ENCODE measurements at regions not wholly inside any gene's neighbourhood (a gene's known extent, or its start where the extent isn't known, plus 50 kb on each side); places are given as distances from the start of the nearest gene placed in this dataset.
"Not testable (repeated sequence)": the region's sequence is repeated elsewhere in the genome, so short reads cannot be mapped to it uniquely, and the experiment has no call there.

DNA sequence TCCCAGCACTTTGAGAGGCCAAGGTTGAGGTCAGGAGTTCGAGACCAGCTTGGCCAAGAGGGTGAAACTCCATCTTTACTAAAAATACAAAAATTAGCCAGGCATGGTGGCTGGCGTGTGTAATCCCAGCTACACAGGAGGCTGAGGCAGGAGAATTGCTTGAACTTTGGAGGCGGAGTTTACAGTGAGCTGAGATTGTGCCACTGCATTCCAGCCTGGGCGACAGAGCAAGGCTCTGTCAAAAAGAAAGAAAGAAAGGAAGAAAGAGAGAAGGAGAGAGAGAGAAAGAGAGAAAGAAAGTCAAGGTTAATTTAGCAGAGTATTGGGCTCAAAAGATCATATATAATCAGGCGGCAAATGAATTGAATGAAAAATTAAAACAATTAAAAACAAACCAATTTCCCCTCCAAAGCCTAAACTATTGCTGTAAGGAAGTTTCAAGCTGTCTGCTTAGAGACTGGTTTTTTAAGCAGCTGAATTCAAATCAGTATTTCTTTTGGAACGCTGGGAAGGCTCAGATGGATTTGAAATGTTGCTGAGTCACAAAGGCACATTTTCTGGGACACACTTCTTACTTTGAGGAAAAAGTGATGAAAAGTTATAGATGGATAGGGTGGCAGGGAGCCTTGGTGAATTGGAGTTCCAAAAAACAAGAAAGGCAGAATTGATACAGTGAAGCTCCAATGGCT is 81.3 kb upstream of the BHLHE40 start:
- intact Hi-C loops (cut with DNase I) = no loop called here
- no peak for DNase-seq
- peak; percentile 13 to 22 for ATAC-seq

- DNase-seq = no peak
- ATAC-seq = peak in 1 of 2 donors; percentile 8
- intact Hi-C loops (cut with DNase I) = no loop called here
Observed at GRCh38 chr3:4898454-4899313, 80.6 kb upstream of the BHLHE40 start.

GRCh38 chr3:4899710-4900109 is 79.5 kb upstream of the BHLHE40 start:
- intact Hi-C loops (cut with DNase I) = no loop called here
- ATAC-seq (no peak), DNase-seq (no peak)

GRCh38 chr3:4900298-4900697 is 78.9 kb upstream of the BHLHE40 start:
- DNase-seq (no peak), ATAC-seq (no peak)
- intact Hi-C loops (cut with DNase I) = no loop called here

DNA sequence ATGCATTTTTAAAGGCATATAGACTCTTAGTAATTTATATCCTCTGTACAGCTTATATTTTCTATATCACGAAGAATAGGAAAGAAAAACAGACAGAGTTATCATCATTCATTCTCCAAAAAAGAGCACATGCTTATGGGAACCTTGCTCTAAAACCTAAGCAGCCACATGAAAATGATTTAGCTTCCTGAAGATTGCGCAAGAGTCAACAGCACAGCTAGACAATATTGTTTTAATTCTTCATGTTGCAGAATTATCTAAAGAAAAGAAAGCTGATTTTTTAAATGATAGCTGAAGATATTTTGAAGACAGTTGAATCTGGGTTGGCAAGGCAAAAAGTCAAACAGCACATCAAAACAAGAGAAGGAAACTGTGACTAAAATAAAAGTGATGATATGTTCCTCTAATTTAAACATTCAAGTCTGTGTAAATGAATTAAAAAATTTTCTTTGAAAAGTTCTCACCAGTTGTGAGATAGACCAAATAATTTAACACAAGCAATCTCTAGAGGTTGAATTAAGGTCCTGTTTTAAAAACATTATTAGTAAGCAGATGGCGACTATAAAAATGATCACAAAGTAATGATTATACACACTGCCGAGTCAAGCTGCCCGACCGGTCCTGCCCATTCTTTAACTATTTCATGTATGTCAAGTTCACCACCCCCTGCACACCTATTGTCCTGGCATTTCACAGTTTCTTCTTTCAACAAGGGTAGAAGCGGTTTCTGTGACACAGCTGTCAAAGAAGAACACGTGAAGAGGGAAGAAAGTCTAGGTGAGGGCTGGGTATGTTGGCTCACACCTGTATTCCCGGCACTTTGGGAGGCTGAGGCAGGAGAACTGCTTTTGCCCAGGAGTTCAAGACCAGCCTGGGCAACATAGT is 74.2 kb upstream of the BHLHE40 start:
- intact Hi-C loops (cut with DNase I) = no loop called here
- no peak for ATAC-seq
- no peak for DNase-seq

GRCh38 chr3:4906107-4906621 is 73.1 kb upstream of the BHLHE40 start:
- no peak for DNase-seq
- intact Hi-C loops (cut with DNase I) = no loop called here
- ATAC-seq = no peak

DNA sequence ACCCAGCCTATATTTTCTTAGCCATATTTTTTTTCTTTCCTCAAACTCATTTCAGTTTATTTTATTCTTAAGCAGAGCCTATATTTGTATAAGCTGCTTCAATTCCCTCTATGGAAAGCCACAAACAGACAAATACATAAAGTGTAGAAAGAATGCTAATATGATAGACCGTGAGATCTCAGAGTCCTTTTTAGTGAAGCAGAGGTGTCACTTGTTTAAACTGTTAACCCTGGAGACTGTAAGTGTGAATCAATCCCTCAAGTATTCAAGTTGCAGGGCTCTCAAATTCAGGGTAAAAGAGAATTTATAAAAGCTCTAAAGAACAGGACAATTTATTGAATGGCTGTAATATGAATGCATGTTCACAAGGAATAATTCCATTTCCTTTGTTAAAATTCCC is 72.2 kb upstream of the BHLHE40 start:
- DNase-seq (no peak), ATAC-seq (no peak)
- intact Hi-C loops (cut with DNase I) = no loop called here

DNA sequence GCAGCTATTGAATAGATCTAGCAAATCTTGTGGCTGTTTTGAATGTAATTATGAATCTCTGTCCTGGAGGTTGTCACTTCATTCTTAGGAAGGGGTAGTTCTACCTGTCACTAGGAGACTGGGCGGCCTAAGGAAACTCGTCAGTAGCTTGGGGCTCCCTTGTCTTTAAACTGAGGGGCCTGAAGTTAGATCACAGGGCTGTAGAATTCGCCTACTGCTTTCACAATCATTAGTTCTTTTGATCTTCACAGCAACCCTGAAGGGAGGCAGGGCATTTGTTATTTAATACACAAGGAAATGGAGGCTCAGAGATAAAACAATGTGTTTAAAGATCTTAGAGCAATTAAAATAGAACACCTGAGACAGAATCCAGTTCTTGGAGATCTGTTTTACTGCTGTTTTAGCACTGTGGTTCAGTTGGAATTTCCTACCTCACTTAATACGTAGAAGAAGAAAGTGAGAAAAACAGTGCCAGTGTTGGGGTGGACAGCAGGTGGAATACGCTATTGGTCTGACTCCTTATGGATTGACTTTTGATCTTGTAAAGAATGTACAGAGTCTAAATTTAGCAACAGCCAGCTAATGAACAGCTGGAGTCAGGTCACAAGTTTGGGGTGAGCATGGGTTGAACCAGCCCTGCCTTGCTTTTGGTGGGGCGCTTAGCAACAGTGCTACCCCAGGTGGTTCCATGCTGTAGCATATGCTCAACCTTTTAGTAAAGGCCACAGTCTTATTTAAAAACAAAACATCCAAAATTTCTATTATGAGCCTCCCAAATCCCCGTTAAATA is 71.4 kb upstream of the BHLHE40 start:
- DNase-seq (no peak), ATAC-seq (no peak)
- intact Hi-C loops (cut with DNase I) = no loop called here

DNA sequence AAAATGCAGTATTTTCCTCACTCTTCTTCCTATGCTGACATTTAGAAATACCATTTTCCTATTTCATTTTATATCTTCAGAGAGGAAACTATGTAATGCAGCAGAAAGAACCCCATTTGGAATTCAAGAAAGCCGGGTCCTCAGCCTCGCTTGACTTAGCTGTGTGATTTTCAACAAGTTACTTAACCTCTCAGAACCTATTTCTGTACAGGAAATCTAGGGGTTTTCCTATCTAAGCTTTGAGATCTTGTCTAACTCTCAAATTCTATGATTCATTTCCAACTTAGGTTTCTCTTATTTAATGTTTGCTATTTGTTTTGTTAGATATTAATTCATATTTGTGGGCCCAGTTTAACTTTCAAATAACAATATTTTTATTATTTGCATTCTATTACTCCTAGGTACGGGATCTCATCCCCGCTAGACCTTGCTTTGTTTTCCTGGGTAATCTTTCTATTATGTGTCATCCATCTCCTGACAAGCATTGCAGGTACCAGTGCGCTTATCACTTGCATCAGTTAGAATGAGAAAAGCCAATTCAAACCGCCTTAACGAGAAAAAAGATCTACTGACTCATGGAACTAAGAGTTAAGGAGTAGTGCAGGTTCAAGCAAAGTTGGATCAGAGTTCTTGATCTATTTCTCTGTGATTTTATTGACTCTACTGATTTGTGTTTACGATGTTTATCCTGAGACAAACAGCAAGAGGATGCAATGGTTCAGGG is 70.6 kb upstream of the BHLHE40 start:
- DNase-seq (no peak), ATAC-seq (no peak)
- intact Hi-C loops (cut with DNase I) = no loop called here

DNA sequence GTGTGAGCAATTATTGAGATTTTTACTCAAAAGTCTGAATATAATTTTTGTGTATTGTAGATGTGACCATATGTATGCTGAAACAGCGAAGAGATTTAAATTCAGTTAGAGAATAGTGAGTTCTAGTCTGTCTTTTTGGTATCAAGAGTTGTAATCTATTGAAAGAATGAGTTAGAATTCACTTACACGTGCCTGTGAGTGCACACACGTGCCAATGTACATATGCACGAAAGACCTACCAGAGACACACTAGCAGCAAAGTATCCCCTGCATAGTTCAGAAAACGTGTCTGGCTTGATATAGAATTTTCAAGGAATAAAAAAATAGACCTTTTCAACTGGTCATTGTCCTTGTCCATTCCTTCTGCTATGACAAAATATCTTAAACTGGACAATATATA is 64.8 kb upstream of the BHLHE40 start:
- DNase-seq (no peak), ATAC-seq (no peak)
- intact Hi-C loops (cut with DNase I) = no loop called here

GRCh38 chr3:4921589-4921988 is 57.6 kb upstream of the BHLHE40 start:
- intact Hi-C loops (cut with DNase I) = not testable (repeated sequence)

GRCh38 chr3:4926892-4927291 is 52.3 kb upstream of the BHLHE40 start:
- intact Hi-C loops (cut with DNase I) = no loop called here
- ATAC-seq (no peak), DNase-seq (no peak)

More at GRCh38 chr3:4921589-4921988, 57.6 kb upstream of the BHLHE40 start:
- DNase-seq, ATAC-seq: not testable (repeated sequence)

- ATAC-seq (peak in 1 of 2 donors; percentile 73), DNase-seq (no peak)
- intact Hi-C loops (cut with DNase I) = no loop called here
Observed at GRCh38 chr3:4928277-4928789, 50.9 kb upstream of the BHLHE40 start.
